Panc1 (cell line): ENCODE measurements at regions not wholly inside any gene's neighbourhood (a gene's known extent, or its start where the extent isn't known, plus 50 kb on each side); places are given as distances from the start of the nearest gene placed in this dataset.
A peak's percentile ranks its signal among the peaks of the same experiment; 100 is the strongest.

Source experiments
- ATAC-seq: fragments of 200-7000 bp; cut with Tn5 transposase; 2 replicates; pipeline ENCODE4 v1.9.1; 2020; ENCODE audit warnings: mild to moderate bottlenecking, moderate library complexity
- BruUV-seq: library from RNA; stranded (reverse); fragments of 400-500 nt; replicated peaks from 2 replicates; lab custom pipeline; 2021; lab: Mats Ljungman, UMichigan
- CTCF ChIA-PET: fragments of 300-600 bp; sonication (Branson Sonifier 250); formaldehyde crosslinking; loops from one replicate; lab custom pipeline; 2022; ENCODE audit warnings: antibody characterized with exemption; lab: Charles Lee
- POLR2A ChIA-PET: fragments of 300-600 bp; sonication (Branson Sonifier 250); formaldehyde crosslinking; loops from one replicate; lab custom pipeline; 2022; ENCODE audit warnings: antibody characterized with exemption; lab: Charles Lee
- DNase-seq: peaks from one replicate; pipeline ENCODE4 v3.0.0-alpha.2; 2010; ENCODE audit warnings: low read depth, low spot score
- H3K27ac ChIP-seq: 2 replicates; pipeline ENCODE4 v1.5.1; 2011; ENCODE audit warnings: mild to moderate bottlenecking, low read length, inconsistent platforms
- H3K27me3 ChIP-seq: fragments of 200-500 bp; sonication (Bioruptor generic); 2 replicates; pipeline ENCODE4 v1.6.0; 2014; ENCODE audit warnings: low read length, inconsistent platforms; ENCODE audit not compliant: control insufficient read depth, insufficient read depth
- H3K36me3 ChIP-seq: fragments of 200-500 bp; sonication (Bioruptor generic); 2 replicates; pipeline ENCODE4 v1.5.1; 2014; ENCODE audit warnings: inconsistent platforms, mild to moderate bottlenecking, low read length, moderate library complexity; ENCODE audit not compliant: control insufficient read depth, insufficient read depth
- H3K4me1 ChIP-seq: 2 replicates; pipeline ENCODE4 v1.5.1; 2011; ENCODE audit warnings: inconsistent platforms, mild to moderate bottlenecking, low read length, moderate library complexity; ENCODE audit not compliant: control insufficient read depth, insufficient read depth
- H3K4me3 ChIP-seq, 2 experiments: 2 replicates each; pipeline ENCODE4 v1.5.1; 2011 to 2012; ENCODE audit warnings: low read depth in 2 of 2, low read length in 2 of 2, mild to moderate bottlenecking in 2 of 2, inconsistent platforms in 1 of 2, moderate library complexity in 1 of 2
- H3K9me3 ChIP-seq: fragments of 200-500 bp; sonication (Bioruptor generic); 2 replicates; pipeline ENCODE4 v1.5.1; 2014; ENCODE audit warnings: low read depth, mild to moderate bottlenecking, inconsistent platforms, low read length, moderate library complexity; ENCODE audit not compliant: control insufficient read depth, insufficient read depth
- CTCF ChIP-seq: fragments of 450-650 bp; IDR thresholded peaks from 2 replicates; pipeline ENCODE4 v1.5.1; 2017; ENCODE audit warnings: mild to moderate bottlenecking
- POLR2AphosphoS5 ChIP-seq: IDR thresholded peaks from 2 replicates; pipeline ENCODE4 v1.6.1; 2012; ENCODE audit warnings: mild to moderate bottlenecking, low read depth, low read length, moderate library complexity
- REST ChIP-seq, 2 experiments: IDR thresholded peaks; 2 replicates each; pipeline ENCODE4 v1.6.1; 2011 to 2012; ENCODE audit warnings: low read depth in 2 of 2, control low read depth in 1 of 2, low read length in 1 of 2, mild to moderate bottlenecking in 1 of 2, moderate library complexity in 1 of 2; ENCODE audit not compliant: insufficient read depth in 1 of 2
- SIN3A ChIP-seq: IDR thresholded peaks from 2 replicates; pipeline ENCODE4 v1.6.1; 2012; ENCODE audit warnings: low read depth, mild to moderate bottlenecking, low read length, moderate library complexity, borderline replicate concordance; ENCODE audit not compliant: insufficient read depth
- TCF7L2 ChIP-seq: IDR thresholded peaks from 2 replicates; pipeline ENCODE4 v1.6.1; 2011; ENCODE audit warnings: mild to moderate bottlenecking, low read depth, low read length, inconsistent platforms
- in situ Hi-C: cut with HindIII; loops from 2 replicates; pipeline ENCODE4 v1.10.0; 2016; ENCODE audit warnings: low sequenced_read_pairs, low pct_unique_long_range_greater_than_20kb
- intact Hi-C: fragments of 100-400 bp; cut with micrococcal nuclease; formaldehyde crosslinking; loops from one replicate; pipeline ENCODE4 v1.10.0; 2022; ENCODE audit not compliant: unreplicated experiment

GRCh38 chr3:165696496-165696895, 140.7 kb downstream of the BCHE start:
- Histone ChIP-seq H3K27me3 (no peaks in the 10 kb centered on the region), H3K9me3 (no peaks in the 10 kb centered on the region; the same call in 1 of the 2 replicates), H3K36me3 (no peaks in the 10 kb centered on the region), H3K4me3 (no peak overlapping the region), H3K27ac (no peak overlapping the region), H3K4me1 (no peaks in the 10 kb centered on the region)
- no peak for TF ChIP-seq SIN3A
- no TSS peak for BruUV-seq
- DNase-seq (no peak), ATAC-seq (no peak)
- ChIA-PET CTCF (no interaction called here), POLR2A (no interaction called here)
- in situ Hi-C loops (no loop called here), intact Hi-C loops (no loop called here)

GRCh38 chr3:165683947-165684346, 153.3 kb downstream of the BCHE start:
- POLR2A ChIA-PET, result no interaction called here
- H3K4me3 ChIP-seq, result peak overlapping the region in 1 of 2 experiments; percentile 7; a peak in 1 of 4 replicates
- H3K9me3 ChIP-seq, result no peaks in the 10 kb centered on the region
- no peak for ATAC-seq
- in situ Hi-C loops (no loop called here), intact Hi-C loops (no loop called here)
- DNase-seq, result no peak
- no peaks in the 10 kb centered on the region for H3K36me3 ChIP-seq
- CTCF ChIA-PET, result no interaction called here
- no peaks in the 10 kb centered on the region for H3K27me3 ChIP-seq
- H3K27ac ChIP-seq, result no peak overlapping the region
- no peaks in the 10 kb centered on the region for H3K4me1 ChIP-seq
- BruUV-seq, result no TSS peak
- TF ChIP-seq TCF7L2 (no peak), REST (IDR thresholded peaks at IDR 0.05; ENCODE audit: insufficient read depth in 1 of 2, low read depth in 2 of 2, low read length in 1 of 2) (no peak), CTCF (no peak), SIN3A (no peak), POLR2AphosphoS5 (no peak)

- POLR2A ChIA-PET, result no interaction called here
- no peak overlapping the region for H3K27ac ChIP-seq
- CTCF ChIA-PET, result no interaction called here
- no peaks in the 10 kb centered on the region for H3K4me1 ChIP-seq
- DNase-seq (no peak), ATAC-seq (no peak)
- BruUV-seq, result no TSS peak
- intact Hi-C loops, result no loop called here
- H3K36me3 ChIP-seq, result no peaks in the 10 kb centered on the region
- no peaks in the 10 kb centered on the region for H3K27me3 ChIP-seq
- in situ Hi-C loops, result no loop called here
- no peak overlapping the region for H3K4me3 ChIP-seq
- TF ChIP-seq CTCF, result no peak
- no peak for TF ChIP-seq POLR2AphosphoS5
- no peak for TF ChIP-seq SIN3A
- TF ChIP-seq REST (IDR thresholded peaks at IDR 0.05; ENCODE audit: insufficient read depth in 1 of 2, low read depth in 2 of 2, low read length in 1 of 2), result no peak
- no peak for TF ChIP-seq TCF7L2
- no peaks in the 10 kb centered on the region; the same call in 1 of the 2 replicates for H3K9me3 ChIP-seq
Measured at GRCh38 chr3:165682734-165683133, 154.5 kb downstream of the BCHE start.
